Panc1 (cell line): ENCODE measurements at regions not wholly inside any gene's neighbourhood (a gene's known extent, or its start where the extent isn't known, plus 50 kb on each side); places are given as distances from the start of the nearest gene placed in this dataset.

ENCODE experiments used
- ATAC-seq: fragments of 200-7000 bp; cut with Tn5 transposase; 2 replicates; pipeline ENCODE4 v1.9.1; 2020; ENCODE audit warnings: mild to moderate bottlenecking, moderate library complexity
- BruUV-seq: library from RNA; stranded (reverse); fragments of 400-500 nt; replicated peaks from 2 replicates; lab custom pipeline; 2021; lab: Mats Ljungman, UMichigan
- CTCF ChIA-PET: fragments of 300-600 bp; sonication (Branson Sonifier 250); formaldehyde crosslinking; loops from one replicate; lab custom pipeline; 2022; ENCODE audit warnings: antibody characterized with exemption; lab: Charles Lee
- POLR2A ChIA-PET: fragments of 300-600 bp; sonication (Branson Sonifier 250); formaldehyde crosslinking; loops from one replicate; lab custom pipeline; 2022; ENCODE audit warnings: antibody characterized with exemption; lab: Charles Lee
- DNase-seq: peaks from one replicate; pipeline ENCODE4 v3.0.0-alpha.2; 2010; ENCODE audit warnings: low read depth, low spot score
- H3K27ac ChIP-seq: 2 replicates; pipeline ENCODE4 v1.5.1; 2011; ENCODE audit warnings: mild to moderate bottlenecking, low read length, inconsistent platforms
- H3K27me3 ChIP-seq: fragments of 200-500 bp; sonication (Bioruptor generic); 2 replicates; pipeline ENCODE4 v1.6.0; 2014; ENCODE audit warnings: low read length, inconsistent platforms; ENCODE audit not compliant: control insufficient read depth, insufficient read depth
- H3K36me3 ChIP-seq: fragments of 200-500 bp; sonication (Bioruptor generic); 2 replicates; pipeline ENCODE4 v1.5.1; 2014; ENCODE audit warnings: inconsistent platforms, mild to moderate bottlenecking, low read length, moderate library complexity; ENCODE audit not compliant: control insufficient read depth, insufficient read depth
- H3K4me1 ChIP-seq: 2 replicates; pipeline ENCODE4 v1.5.1; 2011; ENCODE audit warnings: inconsistent platforms, mild to moderate bottlenecking, low read length, moderate library complexity; ENCODE audit not compliant: control insufficient read depth, insufficient read depth
- H3K4me3 ChIP-seq, 2 experiments: 2 replicates each; pipeline ENCODE4 v1.5.1; 2011 to 2012; ENCODE audit warnings: low read depth in 2 of 2, low read length in 2 of 2, mild to moderate bottlenecking in 2 of 2, inconsistent platforms in 1 of 2, moderate library complexity in 1 of 2
- H3K9me3 ChIP-seq: fragments of 200-500 bp; sonication (Bioruptor generic); 2 replicates; pipeline ENCODE4 v1.5.1; 2014; ENCODE audit warnings: low read depth, mild to moderate bottlenecking, inconsistent platforms, low read length, moderate library complexity; ENCODE audit not compliant: control insufficient read depth, insufficient read depth
- CTCF ChIP-seq: fragments of 450-650 bp; IDR thresholded peaks from 2 replicates; pipeline ENCODE4 v1.5.1; 2017; ENCODE audit warnings: mild to moderate bottlenecking
- POLR2AphosphoS5 ChIP-seq: IDR thresholded peaks from 2 replicates; pipeline ENCODE4 v1.6.1; 2012; ENCODE audit warnings: mild to moderate bottlenecking, low read depth, low read length, moderate library complexity
- REST ChIP-seq, 2 experiments: IDR thresholded peaks; 2 replicates each; pipeline ENCODE4 v1.6.1; 2011 to 2012; ENCODE audit warnings: low read depth in 2 of 2, control low read depth in 1 of 2, low read length in 1 of 2, mild to moderate bottlenecking in 1 of 2, moderate library complexity in 1 of 2; ENCODE audit not compliant: insufficient read depth in 1 of 2
- SIN3A ChIP-seq: IDR thresholded peaks from 2 replicates; pipeline ENCODE4 v1.6.1; 2012; ENCODE audit warnings: low read depth, mild to moderate bottlenecking, low read length, moderate library complexity, borderline replicate concordance; ENCODE audit not compliant: insufficient read depth
- TCF7L2 ChIP-seq: IDR thresholded peaks from 2 replicates; pipeline ENCODE4 v1.6.1; 2011; ENCODE audit warnings: mild to moderate bottlenecking, low read depth, low read length, inconsistent platforms
- in situ Hi-C: cut with HindIII; loops from 2 replicates; pipeline ENCODE4 v1.10.0; 2016; ENCODE audit warnings: low sequenced_read_pairs, low pct_unique_long_range_greater_than_20kb
- intact Hi-C: fragments of 100-400 bp; cut with micrococcal nuclease; formaldehyde crosslinking; loops from one replicate; pipeline ENCODE4 v1.10.0; 2022; ENCODE audit not compliant: unreplicated experiment

- ATAC-seq (no peak), DNase-seq (no peak)
- Histone ChIP-seq H3K4me1 (no peaks in the 10 kb centered on the region), H3K36me3 (no peaks in the 10 kb centered on the region), H3K27ac (no peak overlapping the region), H3K27me3 (no peaks in the 10 kb centered on the region), H3K4me3 (no peak overlapping the region), H3K9me3 (no peaks in the 10 kb centered on the region)
- intact Hi-C loops (no loop called here), in situ Hi-C loops (no loop called here)
- POLR2A ChIA-PET: no interaction called here
- CTCF ChIA-PET: no interaction called here
- no peak for TF ChIP-seq CTCF
- TF ChIP-seq REST (IDR thresholded peaks at IDR 0.05; ENCODE audit: insufficient read depth in 1 of 2, low read depth in 2 of 2, low read length in 1 of 2): no peak
- TF ChIP-seq POLR2AphosphoS5: no peak
- TF ChIP-seq SIN3A: no peak
- no peak for TF ChIP-seq TCF7L2
- BruUV-seq: no TSS peak
Measured at GRCh38 chr4:10942156-10942555, 257.6 kb upstream of the CLNK start.

GRCh38 chr4:10929818-10930217 is 245.2 kb upstream of the CLNK start:
- Histone ChIP-seq H3K36me3 (no peaks in the 10 kb centered on the region), H3K4me1 (no peaks in the 10 kb centered on the region), H3K27ac (no peak overlapping the region), H3K9me3 (no peaks in the 10 kb centered on the region), H3K4me3 (no peak overlapping the region), H3K27me3 (no peaks in the 10 kb centered on the region)
- no peak for TF ChIP-seq TCF7L2
- TF ChIP-seq POLR2AphosphoS5: no peak
- no peak for TF ChIP-seq SIN3A
- TF ChIP-seq CTCF: no peak
- TF ChIP-seq REST (IDR thresholded peaks at IDR 0.05; ENCODE audit: insufficient read depth in 1 of 2, low read depth in 2 of 2, low read length in 1 of 2): no peak
- in situ Hi-C loops: no loop called here
- POLR2A ChIA-PET: no interaction called here
- ATAC-seq (no peak), DNase-seq (no peak)
- intact Hi-C loops: no loop called here
- CTCF ChIA-PET: no interaction called here
- BruUV-seq: no TSS peak
